ENCODE measurements at regions not wholly inside any gene's neighbourhood (a gene's known extent, or its start where the extent isn't known, plus 50 kb on each side); places are given as distances from the start of the nearest gene placed in this dataset.
A peak's percentile ranks its signal among the peaks of the same experiment; 100 is the strongest.

DNA sequence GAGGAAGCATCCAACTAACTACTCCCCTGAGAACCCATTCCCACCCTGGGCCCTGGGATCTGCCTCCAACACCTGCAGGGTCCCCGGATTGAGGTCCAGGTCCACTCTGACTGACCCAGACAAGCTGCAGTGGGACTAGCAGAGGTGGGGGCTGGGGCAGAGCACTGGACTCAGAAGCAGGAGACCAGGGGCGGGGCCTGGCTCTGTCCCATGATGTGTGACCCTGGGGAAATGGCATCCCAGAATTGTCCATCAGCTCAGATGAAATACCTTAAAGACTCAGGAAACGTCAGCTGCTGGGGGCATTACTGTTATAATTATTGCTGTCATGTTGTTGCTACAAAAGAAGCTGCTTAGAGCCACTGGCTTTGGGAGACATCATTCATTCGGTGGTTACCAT, 202.4 kb downstream of the C9orf50 start:
- in situ Hi-C loops (cut with HindIII; ENCODE audit: low pct_ligation_motif_present, low sequenced_read_pairs), result no loop called here
- TF ChIP-seq, protein P1, sequence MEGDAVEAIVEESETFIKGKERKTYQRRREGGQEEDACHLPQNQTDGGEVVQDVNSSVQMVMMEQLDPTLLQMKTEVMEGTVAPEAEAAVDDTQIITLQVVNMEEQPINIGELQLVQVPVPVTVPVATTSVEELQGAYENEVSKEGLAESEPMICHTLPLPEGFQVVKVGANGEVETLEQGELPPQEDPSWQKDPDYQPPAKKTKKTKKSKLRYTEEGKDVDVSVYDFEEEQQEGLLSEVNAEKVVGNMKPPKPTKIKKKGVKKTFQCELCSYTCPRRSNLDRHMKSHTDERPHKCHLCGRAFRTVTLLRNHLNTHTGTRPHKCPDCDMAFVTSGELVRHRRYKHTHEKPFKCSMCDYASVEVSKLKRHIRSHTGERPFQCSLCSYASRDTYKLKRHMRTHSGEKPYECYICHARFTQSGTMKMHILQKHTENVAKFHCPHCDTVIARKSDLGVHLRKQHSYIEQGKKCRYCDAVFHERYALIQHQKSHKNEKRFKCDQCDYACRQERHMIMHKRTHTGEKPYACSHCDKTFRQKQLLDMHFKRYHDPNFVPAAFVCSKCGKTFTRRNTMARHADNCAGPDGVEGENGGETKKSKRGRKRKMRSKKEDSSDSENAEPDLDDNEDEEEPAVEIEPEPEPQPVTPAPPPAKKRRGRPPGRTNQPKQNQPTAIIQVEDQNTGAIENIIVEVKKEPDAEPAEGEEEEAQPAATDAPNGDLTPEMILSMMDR (IDR thresholded peaks at IDR 0.05; ENCODE audit: low read depth, low read length, missing control alignments), result no peak

DNA sequence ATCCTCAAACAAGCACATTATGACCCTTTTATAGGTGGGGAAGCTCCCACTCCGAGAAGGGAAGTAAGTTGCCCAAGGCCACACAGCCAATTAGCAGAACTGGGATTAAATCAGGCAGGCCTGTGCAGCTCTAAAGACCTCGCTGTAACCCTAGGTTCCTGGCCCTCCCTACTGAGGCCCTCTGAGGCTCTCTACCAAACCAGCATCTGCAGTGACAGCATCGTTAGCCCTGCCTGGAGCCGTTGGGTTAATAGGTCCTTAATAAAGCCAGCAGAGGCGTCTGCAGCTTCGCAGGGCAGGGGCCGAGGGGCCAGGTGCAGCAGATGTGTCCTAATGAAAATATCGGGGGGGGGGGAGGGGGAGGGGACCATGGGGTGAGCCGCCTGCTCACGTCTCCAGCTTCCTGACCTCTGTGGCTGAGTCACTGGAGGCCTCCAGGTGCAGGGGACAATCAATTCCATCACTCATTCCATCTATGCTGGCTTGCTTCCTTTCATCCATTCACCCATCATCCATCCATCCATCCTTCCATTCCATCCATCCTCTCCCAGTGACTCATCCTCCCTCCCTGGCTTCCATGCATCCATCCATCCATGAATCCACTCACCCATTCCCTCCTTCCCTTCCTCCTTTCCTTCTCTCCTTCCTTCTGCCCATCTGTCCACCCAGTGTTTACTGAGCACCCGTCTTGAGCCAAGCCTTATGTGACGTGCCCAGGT, 203.9 kb downstream of the C9orf50 start:
- H3K27ac ChIP-seq, result no peak overlapping the region
- TF ChIP-seq, protein P1 (IDR thresholded peaks at IDR 0.05; ENCODE audit: low read depth, low read length, missing control alignments), result no peak
- DNase-seq, result no peak
- H3K4me3 ChIP-seq (ENCODE audit: low read depth, low read length), result no peak overlapping the region
- no peaks in the 10 kb centered on the region for H3K36me3 ChIP-seq (replicated peaks)
- in situ Hi-C loops (cut with HindIII; ENCODE audit: low pct_ligation_motif_present, low sequenced_read_pairs), result no loop called here
- H3K27me3 ChIP-seq (replicated peaks), result no peaks in the 10 kb centered on the region

More for the DNA sequence above, 202.4 kb downstream of the C9orf50 start:
- Histone ChIP-seq H3K36me3 (replicated peaks) (no peaks in the 10 kb centered on the region), H3K27ac (no peak overlapping the region), H3K27me3 (replicated peaks) (no peaks in the 10 kb centered on the region), H3K4me3 (ENCODE audit: low read depth, low read length) (no peak overlapping the region)
- DNase-seq, result no peak

DNA sequence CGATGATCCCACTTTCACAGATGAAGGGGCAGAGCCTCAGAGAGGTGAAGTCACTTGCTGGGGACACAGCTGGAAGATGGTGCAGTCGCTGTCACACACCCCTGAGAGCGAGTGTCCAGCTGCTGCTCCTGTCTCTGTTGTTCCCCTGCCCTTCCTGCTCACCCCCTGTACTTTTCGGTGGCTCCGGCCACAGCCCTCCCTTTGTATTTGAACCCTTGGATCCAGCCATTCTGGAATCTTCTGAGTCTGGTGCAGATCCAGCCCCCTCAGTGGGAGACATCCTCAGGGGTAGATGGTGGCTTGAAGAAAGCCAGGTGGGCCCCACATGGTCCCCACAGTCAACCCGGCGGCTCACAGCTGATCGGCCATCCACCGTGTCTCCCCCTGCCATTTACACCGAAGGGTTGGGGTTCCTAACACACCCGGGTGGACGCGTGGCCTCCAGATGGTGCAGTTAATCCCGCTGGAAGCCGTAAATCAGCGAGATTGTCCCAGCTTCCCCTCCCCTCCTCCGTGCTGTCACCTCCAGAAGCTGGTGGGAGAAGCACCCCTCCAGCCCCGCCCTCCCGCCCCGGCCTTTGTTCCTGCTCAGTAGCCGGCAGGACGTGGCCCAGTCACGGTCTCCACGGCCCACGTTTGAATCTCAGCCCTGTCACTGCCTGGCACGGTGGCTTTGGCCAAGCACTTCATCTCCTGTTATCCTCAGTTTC, 204.8 kb downstream of the C9orf50 start:
- H3K27me3 ChIP-seq (replicated peaks), result no peaks in the 10 kb centered on the region
- no peak for DNase-seq
- H3K27ac ChIP-seq, result no peak overlapping the region
- in situ Hi-C loops (cut with HindIII; ENCODE audit: low pct_ligation_motif_present, low sequenced_read_pairs), result no loop called here
- no peak overlapping the region for H3K4me3 ChIP-seq (ENCODE audit: low read depth, low read length)
- no peaks in the 10 kb centered on the region for H3K36me3 ChIP-seq (replicated peaks)
- TF ChIP-seq, protein P1 (IDR thresholded peaks at IDR 0.05; ENCODE audit: low read depth, low read length, missing control alignments), result no peak

DNA sequence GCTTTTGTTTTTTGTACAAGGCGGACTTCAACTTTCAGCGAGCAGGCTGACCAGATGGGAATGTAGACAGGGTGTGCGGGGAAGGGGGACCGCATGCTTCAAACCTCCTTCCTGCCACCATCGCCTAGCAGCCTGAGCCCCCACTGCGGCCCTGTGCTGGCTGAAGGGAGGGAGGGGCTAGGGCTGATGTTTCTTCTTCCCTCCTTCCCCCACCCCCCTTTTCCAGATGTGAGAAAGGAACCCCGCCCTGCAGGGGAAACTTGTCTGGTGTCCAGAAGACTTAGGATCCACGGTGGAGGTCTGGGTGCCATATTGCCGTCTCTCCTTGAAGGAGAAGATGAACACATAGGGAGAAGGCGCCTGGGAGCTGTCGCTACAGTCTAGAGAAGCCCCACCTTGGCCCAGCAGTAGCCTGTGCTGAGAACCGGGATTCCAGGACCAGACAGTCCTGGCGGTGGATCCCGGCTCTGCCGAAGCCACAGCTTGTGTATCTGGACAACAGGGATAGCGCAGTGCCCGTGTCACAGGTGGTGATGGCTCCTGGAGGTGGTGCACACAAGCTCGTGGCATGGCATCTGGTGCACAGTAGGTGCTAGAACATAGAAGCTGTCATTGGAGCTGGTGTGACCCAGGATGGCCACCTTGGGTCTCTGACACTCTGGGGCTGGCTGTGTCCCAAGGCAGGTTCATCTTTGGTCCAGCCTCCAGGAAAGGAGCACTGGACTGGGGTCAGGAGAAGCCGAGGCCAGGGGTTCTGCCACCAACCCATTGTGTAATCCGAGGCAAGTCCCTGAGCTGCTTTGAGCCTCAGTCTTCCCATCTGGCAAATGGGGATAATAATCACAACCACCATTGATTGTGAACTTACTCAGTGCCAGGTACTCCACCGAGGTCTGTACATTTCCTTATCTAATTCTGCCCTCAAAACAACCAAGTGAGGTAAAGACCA, 205.6 kb downstream of the C9orf50 start:
- Histone ChIP-seq H3K36me3 (replicated peaks) (no peaks in the 10 kb centered on the region), H3K4me3 (ENCODE audit: low read depth, low read length) (no peak overlapping the region), H3K27me3 (replicated peaks) (no peaks in the 10 kb centered on the region), H3K27ac (no peak overlapping the region)
- in situ Hi-C loops (cut with HindIII; ENCODE audit: low pct_ligation_motif_present, low sequenced_read_pairs), result no loop called here
- no peak for DNase-seq
- TF ChIP-seq, protein P1 (IDR thresholded peaks at IDR 0.05; ENCODE audit: low read depth, low read length, missing control alignments), result no peak

DNA sequence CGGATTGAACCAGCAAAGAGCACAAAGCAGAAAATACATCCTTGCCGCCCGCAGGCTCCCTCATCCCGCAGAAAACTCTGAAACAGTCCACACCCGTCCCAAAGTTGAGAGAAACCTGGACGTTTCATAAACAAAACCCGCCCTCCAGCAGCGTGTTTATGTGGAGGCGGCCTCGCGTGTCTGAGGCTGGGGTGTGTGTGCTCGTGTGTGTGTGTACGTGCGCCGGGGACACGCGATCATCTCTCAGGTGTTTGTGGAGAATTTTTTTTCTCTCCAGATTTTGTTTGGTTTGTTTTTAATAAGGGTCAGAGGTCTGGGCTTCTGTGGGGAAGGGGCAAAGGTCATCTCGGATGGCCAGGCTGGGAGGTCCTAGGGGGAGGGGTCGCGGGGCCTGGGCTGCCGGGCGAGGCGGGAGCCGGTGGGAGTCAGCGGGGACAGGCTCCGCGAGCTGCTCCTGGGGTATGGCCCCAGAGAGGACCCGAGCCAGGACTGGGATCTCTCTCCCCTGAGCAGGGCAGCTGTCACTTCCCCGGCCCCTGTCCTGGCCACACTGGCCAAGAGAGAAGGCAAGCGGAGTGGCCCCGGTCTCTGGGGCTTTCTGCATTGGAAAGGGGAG, 206.4 kb downstream of the C9orf50 start:
- no peaks in the 10 kb centered on the region for H3K36me3 ChIP-seq (replicated peaks)
- no peaks in the 10 kb centered on the region for H3K27me3 ChIP-seq (replicated peaks)
- H3K27ac ChIP-seq, result peak overlapping the region; percentile 97
- in situ Hi-C loops (cut with HindIII; ENCODE audit: low pct_ligation_motif_present, low sequenced_read_pairs), result no loop called here
- no peak overlapping the region for H3K4me3 ChIP-seq (ENCODE audit: low read depth, low read length)
- TF ChIP-seq, protein P1 (IDR thresholded peaks at IDR 0.05; ENCODE audit: low read depth, low read length, missing control alignments), result no peak
- DNase-seq, result peak; percentile 19

Measured in brain microvascular endothelial cell (primary cell).